DMS 273 (cell line): ENCODE measurements at regions not wholly inside any gene's neighbourhood (a gene's known extent, or its start where the extent isn't known, plus 50 kb on each side); places are given as distances from the start of the nearest gene placed in this dataset.

Source experiments
- DNase-seq: peaks from one replicate; lab custom pipeline; 2025; ENCODE audit not compliant: unreplicated experiment; lab: John Stamatoyannopoulos, UW

DNA sequence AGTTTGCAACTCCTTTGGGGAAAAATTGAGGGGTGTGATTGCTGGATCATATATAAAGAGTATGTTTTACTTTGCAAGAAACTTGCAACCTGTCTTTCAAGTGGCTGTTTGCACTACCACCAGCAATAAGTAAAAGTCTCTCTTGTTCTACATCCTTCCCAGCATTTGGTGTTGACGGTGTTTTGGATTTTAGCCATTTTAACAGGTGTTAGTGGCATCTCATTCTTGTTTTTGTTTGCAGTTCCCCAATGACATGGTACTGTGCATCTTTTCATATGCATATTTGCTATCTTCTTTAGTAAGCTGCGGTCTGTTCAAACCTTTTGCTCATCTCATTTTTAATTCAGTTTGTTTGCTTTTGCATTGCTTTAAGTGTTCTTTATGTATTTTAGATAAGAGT is 535.5 kb downstream of the LRRIQ3 start:
- no peak for DNase-seq

DNA sequence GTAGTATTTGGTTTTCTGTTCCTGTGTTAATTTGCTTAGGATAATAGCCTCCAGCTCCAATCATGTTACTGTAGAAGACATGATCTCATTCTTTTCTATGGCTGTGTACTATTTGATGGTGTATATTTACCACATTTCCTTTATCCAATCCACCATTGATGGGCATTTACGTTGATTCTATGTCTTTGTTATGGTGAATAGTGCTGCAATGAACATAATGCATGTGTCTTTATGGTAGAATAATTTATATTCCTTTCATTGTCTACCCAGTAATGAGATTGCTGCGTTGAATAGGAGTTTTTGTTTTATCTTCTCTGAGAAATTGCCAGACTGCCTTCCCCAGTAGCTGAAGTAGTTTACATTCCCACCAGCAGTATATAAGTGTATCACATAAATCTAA is 538.8 kb downstream of the LRRIQ3 start:
- DNase-seq, result no peak

DNA sequence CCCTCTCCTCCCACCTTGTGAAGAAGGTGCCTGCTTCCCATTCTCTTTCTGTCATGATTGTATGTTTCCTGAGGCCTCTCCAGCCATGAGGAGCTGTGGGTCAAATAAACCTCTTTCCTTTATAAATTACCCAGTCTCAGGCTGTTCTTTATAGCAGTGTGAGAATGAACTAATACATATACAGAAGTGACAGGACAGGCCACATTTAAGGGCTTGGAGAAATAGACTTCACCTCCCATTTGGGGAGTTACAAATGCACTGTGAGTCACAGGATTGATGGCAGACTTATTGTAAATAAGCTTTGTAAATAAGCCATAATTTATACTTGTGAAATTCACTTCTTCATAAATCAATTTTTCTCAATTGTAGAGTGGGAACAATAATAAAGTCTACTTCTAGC is 543.3 kb downstream of the LRRIQ3 start:
- DNase-seq, result no peak

DNA sequence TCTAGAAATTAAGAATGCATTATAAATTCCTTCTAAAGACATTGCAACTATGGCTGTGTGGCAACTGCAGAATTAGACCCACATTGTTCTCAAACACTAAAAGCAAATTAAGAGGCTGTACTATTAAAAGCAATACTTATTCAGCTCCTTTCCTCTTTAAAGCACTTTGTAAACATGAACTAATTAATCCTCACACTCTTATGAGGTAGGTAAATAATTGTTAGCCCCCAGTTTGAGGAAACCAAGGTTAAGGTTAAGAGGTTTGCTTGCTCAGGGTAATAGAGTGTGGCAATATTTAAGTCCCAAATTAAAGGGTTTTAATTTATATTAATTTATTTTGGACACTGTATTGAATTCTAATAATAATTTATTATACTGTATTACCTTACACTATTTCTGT is 553.8 kb downstream of the LRRIQ3 start:
- DNase-seq, result no peak

DNA sequence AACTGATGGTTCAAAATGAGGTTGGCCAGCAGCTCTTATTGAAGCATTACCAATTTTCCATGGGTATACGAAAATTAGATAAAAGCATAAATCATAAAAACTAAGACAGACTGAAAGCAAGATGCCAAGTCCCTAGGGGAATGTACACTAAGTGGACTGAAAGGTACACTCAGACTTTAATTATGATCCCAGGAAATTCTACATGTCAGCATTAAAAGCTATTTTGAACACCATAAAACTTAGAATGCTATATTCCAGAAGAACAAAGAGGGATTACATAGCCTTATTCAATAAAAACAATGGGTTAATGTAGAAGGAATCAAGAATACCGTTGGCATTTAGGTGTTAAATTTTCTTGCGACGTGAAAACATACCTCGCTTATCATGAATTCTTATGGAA is 558.5 kb downstream of the LRRIQ3 start:
- DNase-seq, result no peak

DNA sequence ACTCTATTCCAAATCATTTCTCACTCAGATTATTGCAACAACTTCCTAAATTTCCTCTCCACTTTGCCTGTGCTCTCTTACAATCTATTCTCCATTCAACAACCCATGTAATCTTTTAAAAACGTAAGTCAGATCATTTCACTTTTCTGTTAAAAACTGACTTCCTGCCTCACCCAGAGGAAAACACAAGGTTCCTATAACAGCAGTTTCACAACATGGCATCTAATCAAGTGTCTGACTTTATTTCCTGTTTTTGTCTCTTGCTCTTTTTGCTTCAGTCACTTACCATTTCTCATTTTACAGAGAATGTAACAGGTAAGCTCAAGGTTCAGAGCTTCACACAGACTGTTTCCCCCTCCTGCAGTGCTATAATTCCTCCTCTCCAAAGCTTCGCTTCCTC is 560.7 kb downstream of the LRRIQ3 start:
- DNase-seq, result no peak

DNA sequence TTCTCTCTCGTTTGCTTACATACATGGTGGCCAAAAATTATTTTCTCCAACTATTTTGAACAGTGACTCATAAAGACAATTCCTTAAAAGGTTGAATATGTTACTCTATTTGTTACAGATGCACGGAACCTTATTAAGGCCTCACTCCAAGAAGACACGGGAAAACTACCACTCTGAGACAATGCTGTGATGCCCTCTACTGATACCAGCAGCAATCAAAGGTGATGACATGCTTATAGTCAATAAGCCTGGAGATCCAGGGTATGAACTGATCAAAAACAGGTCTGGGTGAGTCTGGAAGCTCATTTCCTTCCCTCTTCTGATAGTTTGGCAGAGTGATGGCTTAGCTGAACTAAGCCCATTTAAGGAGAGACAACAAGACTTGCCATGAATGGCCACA is 563.0 kb downstream of the LRRIQ3 start:
- DNase-seq, result no peak

DNA sequence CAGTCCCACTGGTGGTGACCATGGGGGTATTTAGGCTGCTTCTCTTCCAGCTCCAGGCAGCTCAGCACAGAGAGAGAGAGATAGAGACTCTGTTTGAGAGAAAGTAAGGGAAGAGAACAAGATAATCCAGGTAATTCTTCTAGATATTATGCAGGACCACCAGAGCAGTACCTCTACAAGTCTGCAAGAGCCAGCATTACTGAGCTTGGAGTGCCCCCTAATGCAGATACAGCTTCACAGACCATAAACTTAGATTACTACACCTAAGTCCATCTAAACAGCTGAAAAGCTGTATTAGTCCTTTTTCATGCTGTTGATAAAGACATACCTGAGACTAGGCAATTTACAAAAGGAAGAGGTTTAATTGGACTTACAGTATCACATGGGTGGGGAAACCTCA is 570.3 kb downstream of the LRRIQ3 start:
- DNase-seq, result peak; percentile 1

DNA sequence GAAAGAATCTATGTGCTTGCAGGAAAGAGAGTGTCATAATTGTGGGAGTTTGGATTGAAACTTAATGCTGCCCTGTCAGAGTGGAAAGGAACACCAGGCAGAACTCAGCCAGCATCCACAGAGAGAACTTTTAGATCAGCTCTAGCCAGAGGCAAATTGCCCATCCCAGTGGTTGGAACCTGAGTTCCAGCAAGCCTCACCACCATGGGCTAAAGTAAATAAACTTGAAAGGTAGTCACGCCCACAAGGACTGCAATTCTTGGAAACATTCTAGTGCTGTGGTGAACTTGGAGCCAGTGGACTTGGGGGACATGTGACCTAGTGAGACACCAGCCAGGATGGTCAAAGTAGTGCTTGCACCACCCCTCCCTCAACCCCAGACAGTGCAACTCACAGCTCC is 571.6 kb downstream of the LRRIQ3 start:
- no peak for DNase-seq

DNA sequence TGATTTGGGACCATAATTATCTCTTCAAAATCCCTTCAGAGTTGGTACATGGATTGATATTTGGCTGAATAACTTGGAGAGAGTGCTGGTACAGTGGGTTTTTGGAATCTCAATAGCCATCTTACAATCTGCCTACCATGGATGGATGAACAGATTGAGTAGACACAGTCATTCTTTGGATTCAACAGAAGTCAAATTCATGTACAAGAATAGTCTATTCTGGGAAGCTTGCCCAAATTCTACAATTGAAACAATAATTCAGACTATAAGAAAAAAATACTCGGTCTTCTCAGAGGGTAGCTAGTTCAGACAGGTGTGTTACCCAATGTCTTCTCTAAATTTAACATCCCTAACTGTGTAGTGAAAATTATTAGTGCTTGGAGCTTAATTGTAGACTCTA is 574.0 kb downstream of the LRRIQ3 start:
- DNase-seq, result no peak

DNA sequence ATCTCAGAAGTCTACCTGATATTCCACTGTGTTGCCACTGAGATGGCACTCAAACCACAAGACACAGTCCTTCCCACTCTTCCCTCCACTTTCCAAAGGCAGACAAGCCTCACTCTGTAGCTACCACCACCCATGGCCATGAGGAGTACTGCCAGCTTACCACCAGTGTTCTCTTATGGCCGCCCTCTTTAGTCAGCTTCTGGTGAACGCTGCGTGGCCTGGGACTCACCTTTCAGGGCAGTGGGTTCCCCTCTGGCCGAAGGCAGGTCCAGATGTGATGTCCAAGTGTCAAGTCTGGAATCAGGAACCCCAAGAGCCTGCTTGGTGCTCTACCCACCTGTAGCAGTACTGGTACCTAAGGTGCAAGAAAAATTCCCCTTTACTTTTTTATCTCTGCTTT is 580.8 kb downstream of the LRRIQ3 start:
- no peak for DNase-seq

DNA sequence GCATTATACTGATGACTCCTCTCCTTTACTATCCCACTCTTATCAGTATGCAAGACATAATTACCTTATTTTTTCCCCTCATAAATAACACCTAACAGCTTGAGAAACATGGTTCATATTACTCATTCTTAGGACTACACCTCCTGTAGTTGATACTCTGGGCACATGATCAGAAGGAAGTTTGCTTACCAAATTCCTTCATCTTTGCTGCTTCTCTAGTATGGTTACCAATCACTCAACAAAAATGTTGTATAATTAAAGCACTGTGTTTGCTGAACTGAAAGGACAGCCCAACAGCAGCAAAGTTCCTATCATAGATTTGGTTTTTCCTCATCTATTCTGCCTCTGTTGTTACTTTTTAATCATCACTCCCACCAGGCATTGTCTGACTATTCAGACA is 586.3 kb downstream of the LRRIQ3 start:
- DNase-seq, result no peak

DNA sequence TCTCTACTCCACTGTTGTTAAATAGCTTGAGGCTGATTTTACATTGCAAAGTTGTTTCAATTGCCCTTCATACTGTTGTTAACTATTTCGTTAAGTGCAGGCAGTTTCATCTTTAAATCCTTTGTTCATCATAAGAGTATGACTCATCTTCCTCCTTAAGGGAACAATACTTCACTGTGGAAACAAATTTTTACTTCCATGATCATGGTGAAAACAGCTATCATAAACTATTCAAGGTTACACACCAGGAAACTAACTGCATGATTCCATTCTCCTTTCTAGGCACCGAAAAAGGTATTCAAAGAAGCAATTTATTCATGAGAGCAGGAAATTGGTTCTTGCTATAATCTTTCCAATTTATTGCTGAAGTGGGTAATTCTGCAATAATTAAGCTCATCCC is 593.2 kb downstream of the LRRIQ3 start:
- no peak for DNase-seq

DNA sequence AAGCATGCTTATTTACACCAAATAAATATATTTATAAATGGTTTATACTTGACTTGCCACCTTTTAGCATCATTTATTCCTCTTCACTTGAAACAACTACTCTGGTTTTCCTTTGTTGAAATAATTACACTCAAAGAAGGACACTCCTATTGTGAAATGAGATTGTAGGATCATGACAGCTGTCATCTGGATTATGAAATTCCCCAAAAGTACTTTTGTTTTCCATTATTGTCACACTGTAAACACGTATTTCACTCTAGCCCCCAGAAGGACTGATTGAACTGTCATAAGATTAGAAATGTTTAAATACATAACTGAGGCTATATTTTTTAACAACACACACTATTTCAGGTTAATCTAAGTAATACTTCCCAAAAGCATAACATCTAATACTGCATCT is 593.8 kb downstream of the LRRIQ3 start:
- no peak for DNase-seq

DNA sequence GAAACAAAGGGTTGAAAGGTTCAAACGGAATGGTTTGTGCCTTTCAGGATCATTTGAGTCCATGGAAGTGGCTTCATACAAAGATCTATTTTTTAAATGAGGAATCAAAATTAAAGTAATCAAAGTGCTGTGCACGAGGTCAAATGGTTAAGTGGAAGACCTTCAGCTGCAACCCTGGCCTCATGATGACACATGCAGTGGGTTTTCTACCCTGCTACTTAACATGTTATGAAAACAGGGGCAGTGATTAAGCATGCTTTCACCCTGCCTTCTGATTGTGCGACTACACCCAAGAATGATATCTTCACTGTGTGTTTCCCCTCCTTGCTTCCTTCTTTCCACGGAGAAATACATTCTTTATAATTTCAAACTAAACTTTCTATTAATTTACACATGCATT is 604.2 kb downstream of the LRRIQ3 start:
- no peak for DNase-seq

DNA sequence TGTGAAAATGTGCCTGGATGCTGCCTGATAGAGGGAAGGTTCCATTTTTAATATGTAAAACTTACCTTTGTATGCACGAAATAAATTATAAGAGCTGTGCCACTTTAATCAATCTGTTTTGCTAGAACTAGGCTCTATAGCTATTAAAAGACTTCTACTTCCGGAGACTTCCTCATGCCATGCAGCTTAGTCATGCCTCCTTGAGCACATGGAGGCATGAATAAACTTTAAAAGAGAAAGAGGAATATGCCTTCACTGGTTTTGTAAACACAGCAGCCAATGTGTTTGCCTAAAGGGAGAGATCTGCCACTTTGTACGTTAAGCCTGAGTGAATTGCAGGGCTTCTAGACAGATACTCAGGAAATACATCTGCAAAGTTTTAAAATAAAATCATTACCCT is 604.6 kb downstream of the LRRIQ3 start:
- DNase-seq, result no peak

DNA sequence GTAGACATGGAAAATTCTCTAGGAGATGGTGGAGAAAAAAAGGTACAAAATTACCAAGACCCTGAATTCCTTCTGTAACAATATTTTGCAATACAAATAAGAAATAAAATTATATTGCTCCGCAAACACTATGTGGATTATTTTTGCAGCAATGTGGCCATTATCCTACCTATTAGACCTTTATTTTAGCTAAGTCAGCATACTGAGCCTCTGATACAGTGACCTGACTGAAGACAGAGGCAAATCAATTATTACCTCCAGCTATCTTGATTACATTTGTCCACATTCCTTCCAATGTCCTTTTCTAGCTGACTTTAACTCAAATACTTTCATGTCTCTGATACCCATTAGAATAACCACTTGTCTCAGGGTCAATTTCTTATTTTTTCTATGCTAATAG is 610.9 kb downstream of the LRRIQ3 start:
- no peak for DNase-seq

DNA sequence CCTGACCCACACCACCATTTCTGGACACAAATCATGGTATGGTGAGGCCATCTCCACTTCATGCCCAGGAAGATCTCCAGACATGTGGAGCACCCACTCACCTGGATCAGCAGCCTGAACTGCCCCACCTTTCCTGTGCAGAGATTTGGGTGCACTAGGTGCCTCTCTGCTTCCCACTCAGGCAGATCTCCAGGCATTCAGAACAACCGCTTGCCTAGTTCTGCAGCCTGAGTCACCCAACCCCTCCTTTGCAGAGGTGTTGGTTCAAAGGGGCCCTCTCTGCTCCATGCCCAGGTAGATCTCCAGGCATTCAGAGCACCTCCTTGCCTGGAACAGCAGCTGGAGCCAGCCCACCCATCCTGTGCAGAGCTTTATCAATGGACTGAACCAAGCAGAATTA is 620.8 kb downstream of the LRRIQ3 start:
- DNase-seq, result no peak

DNA sequence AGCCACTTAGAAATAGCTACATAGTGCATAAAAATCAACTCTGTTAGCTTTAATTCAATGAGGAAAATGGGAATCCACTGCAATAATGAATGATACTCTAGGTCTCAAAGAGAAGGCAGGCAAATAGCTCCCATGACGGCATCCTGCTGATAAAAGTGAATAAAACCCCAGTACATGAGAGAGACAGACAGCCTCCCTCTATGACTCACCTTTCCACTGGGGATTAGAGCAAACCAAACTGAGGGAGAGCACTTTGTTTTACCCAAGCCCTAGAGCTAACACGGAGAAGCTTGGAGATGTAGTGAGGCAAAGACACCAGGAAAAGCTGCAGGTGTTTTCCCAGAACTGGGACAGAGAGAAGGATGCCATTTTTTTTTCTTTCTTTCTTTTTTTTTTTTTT is 621.9 kb downstream of the LRRIQ3 start:
- DNase-seq, result no peak

DNA sequence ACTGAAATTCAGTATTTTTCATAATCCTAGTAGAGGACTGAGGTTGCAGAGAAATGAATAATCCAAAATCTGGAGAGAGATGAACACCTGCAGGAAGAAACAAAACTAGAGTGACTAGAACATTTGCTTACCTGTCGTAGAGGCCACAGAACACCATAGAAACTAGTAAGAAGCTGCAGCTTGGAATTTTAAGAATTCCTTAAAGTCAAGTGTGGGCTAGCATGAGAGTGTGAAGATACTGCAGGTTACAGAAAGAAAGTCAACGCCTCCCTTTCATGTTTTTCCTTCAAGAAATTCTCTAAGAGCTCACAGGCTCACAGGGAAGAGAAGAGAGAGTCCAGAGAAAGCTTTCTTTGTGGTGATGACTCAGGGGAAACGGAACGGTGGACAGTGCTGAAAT is 633.7 kb downstream of the LRRIQ3 start:
- no peak for DNase-seq

DNA sequence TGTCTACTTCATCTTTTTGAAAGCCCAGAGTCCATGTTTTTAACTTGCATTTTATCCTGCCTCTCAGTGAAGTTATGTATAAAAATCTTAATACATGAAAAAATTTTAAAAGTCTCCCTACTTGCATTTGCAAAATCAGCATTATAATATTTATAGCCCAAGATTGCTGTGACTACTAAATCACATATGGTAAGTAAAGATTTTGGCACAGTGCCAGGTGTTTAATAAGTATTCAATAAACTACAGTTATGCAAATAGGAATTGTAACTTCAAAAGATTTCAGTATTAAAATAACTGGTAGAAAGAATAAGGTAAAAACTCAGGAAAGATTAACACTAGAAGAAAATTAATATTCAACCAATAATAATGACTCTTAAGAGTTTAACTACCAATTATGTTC is 641.7 kb downstream of the LRRIQ3 start:
- peak; percentile 3 for DNase-seq

DNA sequence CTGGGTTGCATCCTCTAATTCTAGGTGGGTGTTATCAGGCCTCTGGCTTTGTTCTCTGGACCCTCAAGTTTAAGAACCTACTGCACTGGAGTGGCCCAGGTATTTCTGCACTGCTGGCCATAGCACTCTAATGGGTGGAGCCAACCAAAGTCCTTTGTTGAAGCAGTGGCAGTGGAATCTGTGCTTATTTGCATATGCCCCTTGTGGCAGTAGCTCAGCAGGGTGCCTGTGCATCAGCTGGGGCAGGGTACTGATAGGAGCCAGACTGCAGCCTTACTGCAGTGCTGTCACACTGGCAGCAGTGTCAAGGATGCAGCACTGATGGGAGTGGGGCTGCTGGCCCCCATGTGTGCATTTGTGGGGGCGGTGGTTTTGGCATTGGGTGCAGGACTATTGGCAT is 660.6 kb downstream of the LRRIQ3 start:
- DNase-seq, result no peak

DNA sequence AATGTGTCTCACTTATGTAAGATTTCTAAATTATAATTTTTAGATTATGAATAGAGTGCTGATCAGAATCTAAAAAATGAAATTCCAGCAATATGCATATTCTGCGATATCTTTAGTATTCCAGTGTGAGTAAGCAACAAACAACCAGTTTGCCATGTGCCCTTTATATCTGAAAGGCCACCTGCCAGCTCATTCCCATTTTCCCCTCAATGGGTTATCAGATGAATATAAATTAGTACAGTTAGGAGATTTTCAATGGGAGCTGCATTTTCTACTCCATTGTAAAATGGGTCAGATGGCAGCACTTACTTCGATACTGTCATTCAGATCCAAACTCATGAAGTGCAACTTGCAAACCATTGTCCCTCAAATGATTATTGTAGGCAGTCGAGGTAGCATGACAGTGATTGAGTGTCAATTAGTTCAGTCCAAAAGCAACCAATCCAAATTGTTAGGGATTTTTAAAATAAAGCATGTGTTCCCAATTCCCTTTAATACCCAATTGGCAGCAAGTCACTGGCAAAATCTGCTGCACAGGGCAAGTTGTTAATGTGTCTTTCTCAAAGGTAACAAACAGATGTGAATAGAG is 680.3 kb downstream of the LRRIQ3 start:
- DNase-seq, result peak; percentile 72

DNA sequence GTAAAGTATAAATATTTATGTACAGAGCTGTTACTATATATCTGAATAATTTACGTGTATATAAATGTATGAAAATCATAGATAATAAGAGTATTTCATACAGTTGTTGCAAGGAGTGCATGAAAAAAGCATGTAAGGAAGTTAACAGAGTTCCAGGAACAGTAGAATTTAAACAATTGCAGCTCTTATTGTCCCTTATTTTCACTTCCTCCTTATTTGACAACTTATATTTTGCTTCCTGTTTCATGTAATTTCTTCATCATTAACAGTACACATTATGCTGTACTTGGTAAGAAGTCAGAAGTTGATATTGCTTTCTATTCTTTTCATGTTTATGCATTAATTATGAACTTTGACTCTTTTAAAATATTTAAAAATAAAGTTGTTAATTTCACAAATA is 681.5 kb downstream of the LRRIQ3 start:
- peak; percentile 12 for DNase-seq
